DND-41 (cell line): ENCODE measurements at regions not wholly inside any gene's neighbourhood (a gene's known extent, or its start where the extent isn't known, plus 50 kb on each side); places are given as distances from the start of the nearest gene placed in this dataset.

Experiments
- EZH2 ChIP-seq: IDR thresholded peaks from 3 replicates; pipeline ENCODE4 v1.6.1; 2012; ENCODE audit warnings: borderline replicate concordance, low read depth, mild to moderate bottlenecking, moderate library complexity, low read length, inconsistent platforms; ENCODE audit not compliant: severe bottlenecking
- TF ChIP-seq, protein P1 (sequence below): IDR thresholded peaks from 2 replicates; pipeline ENCODE4 v1.5.1; 2012; ENCODE audit warnings: borderline replicate concordance, low read length, moderate library complexity, mild to moderate bottlenecking; ENCODE audit not compliant: poor library complexity, severe bottlenecking; ENCODE audit errors: extremely low read depth

DNA sequence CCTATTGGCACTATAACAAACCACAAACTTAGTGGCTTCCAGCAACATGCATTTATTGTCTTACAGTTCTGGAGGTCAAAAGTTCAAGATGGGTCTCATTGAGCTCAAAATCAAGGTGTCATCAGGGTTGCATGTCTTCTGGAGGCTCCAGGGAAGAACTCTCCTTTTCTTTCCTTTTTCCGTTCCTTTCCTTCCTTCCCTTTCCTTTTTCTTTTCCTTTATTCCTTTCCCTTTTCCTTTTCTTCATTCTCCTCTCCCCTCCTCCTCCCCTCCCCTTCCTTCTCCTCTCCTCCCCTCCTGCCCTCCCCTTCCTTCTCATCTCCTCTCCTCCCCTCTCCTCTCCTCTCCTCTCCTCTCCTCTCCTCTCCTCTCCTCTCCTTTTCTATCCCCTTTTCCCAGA, 460.2 kb upstream of the CDH4 start:
- TF ChIP-seq, protein P1, sequence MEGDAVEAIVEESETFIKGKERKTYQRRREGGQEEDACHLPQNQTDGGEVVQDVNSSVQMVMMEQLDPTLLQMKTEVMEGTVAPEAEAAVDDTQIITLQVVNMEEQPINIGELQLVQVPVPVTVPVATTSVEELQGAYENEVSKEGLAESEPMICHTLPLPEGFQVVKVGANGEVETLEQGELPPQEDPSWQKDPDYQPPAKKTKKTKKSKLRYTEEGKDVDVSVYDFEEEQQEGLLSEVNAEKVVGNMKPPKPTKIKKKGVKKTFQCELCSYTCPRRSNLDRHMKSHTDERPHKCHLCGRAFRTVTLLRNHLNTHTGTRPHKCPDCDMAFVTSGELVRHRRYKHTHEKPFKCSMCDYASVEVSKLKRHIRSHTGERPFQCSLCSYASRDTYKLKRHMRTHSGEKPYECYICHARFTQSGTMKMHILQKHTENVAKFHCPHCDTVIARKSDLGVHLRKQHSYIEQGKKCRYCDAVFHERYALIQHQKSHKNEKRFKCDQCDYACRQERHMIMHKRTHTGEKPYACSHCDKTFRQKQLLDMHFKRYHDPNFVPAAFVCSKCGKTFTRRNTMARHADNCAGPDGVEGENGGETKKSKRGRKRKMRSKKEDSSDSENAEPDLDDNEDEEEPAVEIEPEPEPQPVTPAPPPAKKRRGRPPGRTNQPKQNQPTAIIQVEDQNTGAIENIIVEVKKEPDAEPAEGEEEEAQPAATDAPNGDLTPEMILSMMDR: no peak
- no peak for TF ChIP-seq EZH2
